H1 (cell line): ENCODE measurements at regions not wholly inside any gene's neighbourhood (a gene's known extent, or its start where the extent isn't known, plus 50 kb on each side); places are given as distances from the start of the nearest gene placed in this dataset.

Experiments
- CTCF ChIA-PET: fragments of 300-600 bp; sonication (Branson Sonifier 250); formaldehyde crosslinking; loops from one replicate; lab custom pipeline; 2021; ENCODE audit not compliant: partially characterized antibody; lab: Charles Lee
- POLR2A ChIA-PET: fragments of 300-600 bp; sonication (Branson Sonifier 250); formaldehyde crosslinking; loops from one replicate; lab custom pipeline; 2021; ENCODE audit warnings: inconsistent platforms; ENCODE audit not compliant: partially characterized antibody; lab: Charles Lee
- DNase-seq, 2 experiments: peaks; one replicate each; pipeline versions ENCODE4 v3.0.0 to v3.0.0-alpha.2; 2010 to 2022; ENCODE audit warnings: low spot score in 2 of 2, low read depth in 1 of 2, mixed read lengths in 1 of 2
- FAIRE-seq: peaks from 2 replicates; lab custom pipeline; 2011; peaks lifted over from hg19 to GRCh38; lab: Jason Lieb, UNC
- H2AFZ ChIP-seq: 2 replicates; pipeline ENCODE4 v1.8.1; 2012; ENCODE audit warnings: low read length, inconsistent platforms
- H2AK5ac ChIP-seq: 2 replicates; pipeline ENCODE4 v1.6.1; 2013; ENCODE audit warnings: low read depth, low read length
- H2BK120ac ChIP-seq: replicated peaks from 2 replicates; pipeline ENCODE3; 2013; ENCODE audit warnings: low read depth, low read length, inconsistent platforms
- H2BK12ac ChIP-seq: 2 replicates; pipeline ENCODE4 v1.6.1; 2013; ENCODE audit warnings: low read depth, low read length
- H2BK15ac ChIP-seq: 2 replicates; pipeline ENCODE4 v1.6.1; 2013; ENCODE audit warnings: low read length
- H2BK20ac ChIP-seq: 2 replicates; pipeline ENCODE4 v1.6.1; 2013; ENCODE audit warnings: low read length
- H2BK5ac ChIP-seq: 2 replicates; pipeline ENCODE4 v1.6.1; 2013; ENCODE audit warnings: low read depth, low read length
- H3K14ac ChIP-seq: 2 replicates; pipeline ENCODE4 v1.6.1; 2013; ENCODE audit warnings: inconsistent platforms; ENCODE audit not compliant: insufficient read length
- H3K18ac ChIP-seq: 2 replicates; pipeline ENCODE4 v1.6.1; 2013; ENCODE audit warnings: low read length; ENCODE audit errors: extremely low read depth
- H3K23ac ChIP-seq: 2 replicates; pipeline ENCODE4 v1.6.1; 2013; ENCODE audit warnings: inconsistent platforms; ENCODE audit not compliant: insufficient read length
- H3K23me2 ChIP-seq: 2 replicates; pipeline ENCODE4 v1.6.1; 2013; ENCODE audit warnings: low read depth, low read length
- H3K27ac ChIP-seq: 2 replicates; pipeline ENCODE4 v1.6.1; 2011; ENCODE audit warnings: low read depth, low read length, inconsistent platforms
- H3K27me3 ChIP-seq, 4 experiments: replicated peaks in 1 of 4; 1 replicate in 1 of 4; 2 replicates in 3 of 4; pipeline versions ENCODE4 v1.6.1 to v1.8.1; 2011 to 2013; ENCODE audit warnings: low read length in 3 of 4, mild to moderate bottlenecking in 3 of 4, inconsistent platforms in 2 of 4, mixed read lengths in 2 of 4, moderate library complexity in 1 of 4; ENCODE audit not compliant: control insufficient read depth in 3 of 4, insufficient read depth in 3 of 4; ENCODE audit errors: extremely low read depth in 1 of 4
- H3K36me3 ChIP-seq, 4 experiments: 2 replicates each; pipeline versions ENCODE4 v1.6.1 to v1.8.1; 2011 to 2013; ENCODE audit warnings: mild to moderate bottlenecking in 4 of 4, low read length in 3 of 4, moderate library complexity in 2 of 4, control low read depth in 1 of 4, inconsistent platforms in 1 of 4; ENCODE audit not compliant: insufficient read depth in 4 of 4, control insufficient read depth in 2 of 4
- H3K4ac ChIP-seq: replicated peaks from 2 replicates; pipeline ENCODE3; 2013; ENCODE audit warnings: low read length, low read depth, mixed read lengths, inconsistent platforms; ENCODE audit not compliant: insufficient read length
- H3K4me1 ChIP-seq, 4 experiments: replicated peaks in 1 of 4; 1 replicate in 1 of 4; 2 replicates in 3 of 4; pipeline versions ENCODE4 v1.6.1 to v1.8.1; 2011 to 2013; ENCODE audit warnings: low read length in 3 of 4, inconsistent platforms in 2 of 4, mixed read lengths in 1 of 4; ENCODE audit not compliant: insufficient read depth in 4 of 4, control insufficient read depth in 3 of 4
- H3K4me2 ChIP-seq, 2 experiments: 2 replicates each; pipeline versions ENCODE4 v1.6.1 to v1.8.1; 2011 to 2013; ENCODE audit warnings: low read depth in 2 of 2, low read length in 2 of 2, control low read depth in 1 of 2, inconsistent platforms in 1 of 2, mild to moderate bottlenecking in 1 of 2; ENCODE audit not compliant: insufficient read depth in 1 of 2
- H3K4me3 ChIP-seq, 4 experiments: fragments of 200-600, 300-600 bp in 1 of 4; sonication (generic), shearing (Covaris generic), sonication (Bioruptor Twin) in 1 of 4; 2 replicates each; pipeline versions ENCODE4 v1.5.1 to v1.8.1; 2011 to 2016; ENCODE audit warnings: low read length in 4 of 4, low read depth in 3 of 4, control low read depth in 2 of 4, inconsistent platforms in 2 of 4, mild to moderate bottlenecking in 2 of 4, mixed read lengths in 1 of 4, moderate library complexity in 1 of 4; ENCODE audit not compliant: insufficient read depth in 2 of 4; ENCODE audit errors: extremely low read depth in 1 of 4
- H3K56ac ChIP-seq: replicated peaks from 2 replicates; pipeline ENCODE3; 2013; ENCODE audit warnings: low read depth, mild to moderate bottlenecking, mixed read lengths, low read length, inconsistent platforms; ENCODE audit not compliant: insufficient read length
- H3K79me1 ChIP-seq: 2 replicates; pipeline ENCODE4 v1.6.1; 2013; ENCODE audit warnings: low read depth, low read length, control low read depth
- H3K79me2 ChIP-seq, 2 experiments: 2 replicates each; pipeline versions ENCODE4 v1.6.1 to v1.8.1; 2012 to 2013; ENCODE audit warnings: low read length in 2 of 2, mild to moderate bottlenecking in 2 of 2, inconsistent platforms in 1 of 2; ENCODE audit not compliant: insufficient read depth in 2 of 2, control insufficient read depth in 1 of 2
- H3K9ac ChIP-seq, 4 experiments: replicated peaks in 1 of 4; 1 replicate in 1 of 4; 2 replicates in 3 of 4; pipeline versions ENCODE4 v1.6.1 to v1.8.1; 2011 to 2013; ENCODE audit warnings: low read depth in 3 of 4, low read length in 3 of 4, control low read depth in 2 of 4, mild to moderate bottlenecking in 2 of 4, moderate library complexity in 2 of 4, inconsistent platforms in 1 of 4; ENCODE audit errors: extremely low read depth in 1 of 4
- H3K9me3 ChIP-seq, 2 experiments: 2 replicates each; pipeline versions ENCODE4 v1.6.1 to v1.8.1; 2012 to 2013; ENCODE audit warnings: mild to moderate bottlenecking in 2 of 2, moderate library complexity in 2 of 2, control low read depth in 1 of 2, inconsistent platforms in 1 of 2, low read depth in 1 of 2, low read length in 1 of 2, mixed read lengths in 1 of 2; ENCODE audit not compliant: insufficient read depth in 2 of 2
- H4K20me1 ChIP-seq, 2 experiments: replicated peaks in 1 of 2; 2 replicates each; pipeline versions ENCODE3 to v1.8.1; 2011 to 2013; ENCODE audit warnings: inconsistent platforms in 2 of 2, low read length in 2 of 2, mild to moderate bottlenecking in 1 of 2; ENCODE audit not compliant: insufficient read depth in 2 of 2, control insufficient read depth in 1 of 2
- H4K5ac ChIP-seq: 2 replicates; pipeline ENCODE4 v1.6.1; 2013; ENCODE audit warnings: low read length, low read depth, mixed read lengths, inconsistent platforms; ENCODE audit not compliant: insufficient read length
- H4K8ac ChIP-seq: 2 replicates; pipeline ENCODE4 v1.8.0; 2013; ENCODE audit warnings: mild to moderate bottlenecking, moderate library complexity, low read length, inconsistent platforms; ENCODE audit not compliant: insufficient read depth; ENCODE audit errors: extremely low read depth
- H4K91ac ChIP-seq: replicated peaks from 2 replicates; pipeline ENCODE3; 2013; ENCODE audit warnings: low read length, mixed read lengths, inconsistent platforms; ENCODE audit not compliant: insufficient read length
- ASH2L ChIP-seq: fragments of 200-600, 300-600 bp; sonication (generic); IDR thresholded peaks from one replicate; pipeline ENCODE4 v1.7.1; 2017; ENCODE audit warnings: low read length
- ATF3 ChIP-seq: IDR thresholded peaks from 2 replicates; pipeline ENCODE4 v1.6.1; 2011; ENCODE audit warnings: low read depth, mild to moderate bottlenecking, low read length; ENCODE audit not compliant: insufficient read depth
- CBX5 ChIP-seq: fragments of 300-800, 300-1000 bp; sonication (generic); IDR thresholded peaks from 2 replicates; pipeline ENCODE4 v1.7.1; 2016; ENCODE audit warnings: antibody characterized with exemption, low read length, low read depth
- CREB1 ChIP-seq: IDR thresholded peaks from 2 replicates; pipeline ENCODE4 v1.6.1; 2012; ENCODE audit warnings: inconsistent platforms
- CTBP2 ChIP-seq: IDR thresholded peaks from 2 replicates; pipeline ENCODE4 v1.7.0; 2011; ENCODE audit warnings: borderline replicate concordance, mild to moderate bottlenecking, moderate library complexity, mixed read lengths, low read length; ENCODE audit not compliant: insufficient read depth, insufficient read length
- EP300 ChIP-seq, 2 experiments: IDR thresholded peaks; 1 replicate in 1 of 2; 2 replicates in 1 of 2; pipeline ENCODE4 v1.6.1; 2011 to 2012; ENCODE audit warnings: low read depth in 2 of 2, low read length in 2 of 2, mild to moderate bottlenecking in 2 of 2, borderline replicate concordance in 1 of 2, inconsistent platforms in 1 of 2, moderate library complexity in 1 of 2
- KDM1A ChIP-seq: fragments of 200-600, 300-600 bp; sonication (generic); IDR thresholded peaks from 2 replicates; pipeline ENCODE4 v1.7.1; 2016; ENCODE audit warnings: mild to moderate bottlenecking, low read length, borderline replicate concordance
- NANOG ChIP-seq: IDR thresholded peaks from 2 replicates; pipeline ENCODE4 v1.6.1; 2011; ENCODE audit warnings: low read length, low read depth, mild to moderate bottlenecking, inconsistent platforms; ENCODE audit not compliant: insufficient read depth, poor library complexity, severe bottlenecking
- PHF8 ChIP-seq: fragments of 200-600 bp; sonication (generic); conservative IDR thresholded peaks from 2 replicates; pipeline ENCODE4 v1.7.1; 2012; ENCODE audit warnings: low read depth, mild to moderate bottlenecking, inconsistent platforms, low read length, moderate library complexity
- POLR2A ChIP-seq, 2 experiments: IDR thresholded peaks; 1 replicate in 1 of 2; 2 replicates in 1 of 2; pipeline ENCODE4 v1.6.1; 2011; ENCODE audit warnings: low read depth in 2 of 2, low read length in 2 of 2, mild to moderate bottlenecking in 2 of 2; ENCODE audit errors: control extremely low read depth in 1 of 2
- RAD21 ChIP-seq, 2 experiments: IDR thresholded peaks in 1 of 2; conservative IDR thresholded peaks in 1 of 2; 2 replicates each; pipeline ENCODE4 v1.6.1; 2011; ENCODE audit warnings: low read depth in 2 of 2, low read length in 2 of 2, improper control_type of control experiment in 1 of 2, inconsistent platforms in 1 of 2, mild to moderate bottlenecking in 1 of 2, moderate library complexity in 1 of 2
- RNF2 ChIP-seq: fragments of 200-900, 300-1000 bp; sonication (generic); IDR thresholded peaks from 2 replicates; pipeline ENCODE4 v1.7.1; 2016; ENCODE audit warnings: borderline replicate concordance, low read depth, mild to moderate bottlenecking, antibody characterized with exemption, low read length; ENCODE audit not compliant: poor library complexity, severe bottlenecking; ENCODE audit errors: missing control alignments
- SP4 ChIP-seq: IDR thresholded peaks from 2 replicates; pipeline ENCODE4 v1.6.1; 2012; ENCODE audit warnings: low read length, inconsistent platforms
- TAF7 ChIP-seq: optimal IDR thresholded peaks from 2 replicates; pipeline ENCODE3; 2011; ENCODE audit warnings: low read depth, mild to moderate bottlenecking, inconsistent platforms, low read length, moderate library complexity, borderline replicate concordance
- WGBS, 2 experiments: shearing (Covaris generic) in 1 of 2; methylation state at CpG; one replicate each; pipeline versions ENCODE4 v1.1.6 to v1.1.7; 2013 to 2015; ENCODE audit warnings: low lambda C conversion rate in 2 of 2, mixed read lengths in 2 of 2, inconsistent platforms in 1 of 2, low coverage in 1 of 2, missing lambda C conversion rate in 1 of 2; ENCODE audit not compliant: insufficient replicate concordance in 2 of 2, insufficient coverage in 1 of 2, insufficient read length in 1 of 2; ENCODE audit errors: extremely low coverage in 1 of 2, missing lambda C conversion rate in 1 of 2; 5-methylcytosine and 5-hydroxymethylcytosine counted together

GRCh38 chr5:54696931-54697330 lies 179.4 kb downstream of the SNX18 start:
- Histone ChIP-seq H2BK12ac (no peak overlapping the region), H3K9me3 (no peaks in the 10 kb centered on the region), H2BK5ac (no peak overlapping the region), H3K4me1 (no peaks in the 10 kb centered on the region; a peak in 1 of 7 replicates), H3K4me2 (no peak overlapping the region), H3K9ac (no peak overlapping the region), H3K36me3 (no peaks in the 10 kb centered on the region), H3K14ac (no peak overlapping the region), H2BK120ac (no peak overlapping the region), H2AK5ac (no peak overlapping the region), H2BK20ac (no peak overlapping the region), H3K23me2 (no peaks in the 10 kb centered on the region), H3K23ac (no peak overlapping the region), H3K27ac (no peak overlapping the region), H4K91ac (peak overlapping the region; percentile 18), H3K18ac (no peak overlapping the region), H2BK15ac (no peak overlapping the region), H3K79me1 (no peaks in the 10 kb centered on the region), H3K27me3 (no peaks in the 10 kb centered on the region), H4K8ac (no peak overlapping the region), H4K5ac (no peak overlapping the region), H2AFZ (no peak overlapping the region), H3K4me3 (no peak overlapping the region), H3K4ac (no peak overlapping the region), H4K20me1 (no peaks in the 10 kb centered on the region), H3K56ac (no peak overlapping the region), H3K79me2 (no peaks in the 10 kb centered on the region)
- DNase-seq, result no peak
- ChIA-PET POLR2A (no interaction called here), CTCF (no interaction called here)
- WGBS, 2 experiments, result 72% methylated on average over 4 of the region's 4 CpGs; no CpG with 5 or more reads in 1 of the 2 experiments
- FAIRE-seq, result no peak
- TF ChIP-seq POLR2A (IDR thresholded peaks at IDR 0.05; ENCODE audit: control extremely low read depth in 1 of 2, low read depth in 2 of 2, low read length in 2 of 2) (no peak), SP4 (no peak), EP300 (IDR thresholded peaks at IDR 0.05; ENCODE audit: borderline replicate concordance in 1 of 2, low read depth in 2 of 2, low read length in 2 of 2) (no peak), ASH2L (no peak), RNF2 (no peak), CREB1 (no peak), ATF3 (no peak), CTBP2 (no peak), RAD21 (IDR thresholded peaks at IDR 0.05 in 1 of 2, conservative IDR thresholded peaks at IDR 0.05 in 1 of 2; ENCODE audit: low read depth in 2 of 2, low read length in 2 of 2) (no peak), NANOG (no peak), TAF7 (no peak), KDM1A (no peak), PHF8 (no peak), CBX5 (no peak)
